CD14-positive monocyte (primary cell): ENCODE measurements at regions not wholly inside any gene's neighbourhood (a gene's known extent, or its start where the extent isn't known, plus 50 kb on each side); places are given as distances from the start of the nearest gene placed in this dataset.

Experiments used
- DNase-seq, 3 donors: peaks; one replicate each; pipeline ENCODE4 v3.0.0-alpha.2; 2011 to 2022
- H2AFZ ChIP-seq: 2 replicates; pipeline ENCODE4 v1.6.0; 2012; ENCODE audit warnings: mild to moderate bottlenecking, low read depth, low read length, inconsistent platforms; ENCODE audit not compliant: insufficient read depth, poor library complexity, severe bottlenecking
- H3K27ac ChIP-seq, 2 donors: 1 replicate in 1 of 2; 2 replicates in 1 of 2; pipeline ENCODE4 v1.5.1; 2012 to 2013; ENCODE audit warnings: low read length in 2 of 2, control low read depth in 1 of 2, inconsistent platforms in 1 of 2, low read depth in 1 of 2, mild to moderate bottlenecking in 1 of 2
- H3K27me3 ChIP-seq, 2 donors: one replicate each; pipeline versions ENCODE4 v1.6.0 to v1.6.1; 2011 to 2013; ENCODE audit warnings: low read length in 2 of 2; ENCODE audit not compliant: control insufficient read depth in 2 of 2, insufficient read depth in 2 of 2
- H3K36me3 ChIP-seq, 2 donors: replicated peaks in 1 of 2; 1 replicate in 1 of 2; 2 replicates in 1 of 2; pipeline versions ENCODE4 v1.5.1 to v1.6.1; 2012 to 2013; ENCODE audit warnings: low read length in 2 of 2, control low read depth in 1 of 2, inconsistent platforms in 1 of 2, mild to moderate bottlenecking in 1 of 2; ENCODE audit not compliant: insufficient read depth in 2 of 2, control insufficient read depth in 1 of 2
- H3K4me1 ChIP-seq, 2 donors: 1 replicate in 1 of 2; 2 replicates in 1 of 2; pipeline versions ENCODE4 v1.5.1 to v1.6.1; 2012 to 2013; ENCODE audit warnings: low read length in 2 of 2, control low read depth in 1 of 2, inconsistent platforms in 1 of 2, mild to moderate bottlenecking in 1 of 2, moderate library complexity in 1 of 2; ENCODE audit not compliant: insufficient read depth in 2 of 2, control insufficient read depth in 1 of 2
- H3K4me2 ChIP-seq: replicated peaks from 2 replicates; pipeline ENCODE3; 2012; ENCODE audit warnings: low read length, moderate library complexity, mild to moderate bottlenecking; ENCODE audit not compliant: poor library complexity, severe bottlenecking; ENCODE audit errors: extremely low read depth
- H3K4me3 ChIP-seq, 3 experiments: fragments of 200-600 bp in 1 of 3; sonication (generic) in 1 of 3; replicated peaks in 1 of 3; 1 replicate in 2 of 3; 2 replicates in 1 of 3; pipeline ENCODE4 v1.5.1; 2011 to 2013; ENCODE audit warnings: low read length in 3 of 3, mild to moderate bottlenecking in 3 of 3, control low read depth in 2 of 3, low read depth in 2 of 3, inconsistent platforms in 1 of 3, moderate library complexity in 1 of 3
- H3K79me2 ChIP-seq: 2 replicates; pipeline ENCODE4 v1.6.0; 2012; ENCODE audit warnings: mild to moderate bottlenecking, control low read depth, inconsistent platforms, low read length, moderate library complexity; ENCODE audit not compliant: insufficient read depth
- H3K9ac ChIP-seq: 2 replicates; pipeline ENCODE4 v1.6.0; 2017; ENCODE audit warnings: low read length, mild to moderate bottlenecking; ENCODE audit not compliant: insufficient read depth, poor library complexity, severe bottlenecking
- H3K9me3 ChIP-seq, 2 donors: replicated peaks in 1 of 2; 1 replicate in 1 of 2; 2 replicates in 1 of 2; pipeline versions ENCODE4 v1.5.1 to v1.6.1; 2012 to 2013; ENCODE audit warnings: low read length in 2 of 2, control low read depth in 1 of 2; ENCODE audit not compliant: control insufficient read depth in 1 of 2, insufficient read depth in 1 of 2
- H4K20me1 ChIP-seq: 2 replicates; pipeline ENCODE4 v1.6.0; 2012; ENCODE audit warnings: mild to moderate bottlenecking, low read length, control low read depth, moderate library complexity; ENCODE audit not compliant: insufficient read depth
- H3K27ac Mint-ChIP-seq, 7 donors: one replicate each; pipeline ENCODE4 v1.8.0; 2020; ENCODE audit warnings: mild to moderate bottlenecking in 7 of 7, mixed read lengths in 7 of 7, moderate library complexity in 6 of 7, inconsistent platforms in 2 of 7
- H3K27me3 Mint-ChIP-seq, 3 donors: one replicate each; pipeline ENCODE4 v1.8.0; 2021 to 2022; ENCODE audit warnings: low read depth in 3 of 3, mild to moderate bottlenecking in 3 of 3, mixed read lengths in 3 of 3, moderate library complexity in 3 of 3, inconsistent platforms in 1 of 3
- H3K36me3 Mint-ChIP-seq, 2 donors: one replicate each; pipeline ENCODE4 v1.8.0; 2020; ENCODE audit warnings: mixed read lengths in 2 of 2, inconsistent platforms in 1 of 2, mild to moderate bottlenecking in 1 of 2
- H3K4me1 Mint-ChIP-seq: one replicate; pipeline ENCODE4 v1.8.0; 2020; ENCODE audit warnings: mild to moderate bottlenecking, mixed read lengths
- H3K4me3 Mint-ChIP-seq, 2 donors: one replicate each; pipeline ENCODE4 v1.8.0; 2020; ENCODE audit warnings: mild to moderate bottlenecking in 2 of 2, mixed read lengths in 2 of 2, moderate library complexity in 1 of 2
- H3K9me3 Mint-ChIP-seq, 7 donors: one replicate each; pipeline ENCODE4 v1.8.0; 2020 to 2022; ENCODE audit warnings: mixed read lengths in 7 of 7, mild to moderate bottlenecking in 6 of 7, moderate library complexity in 6 of 7, inconsistent platforms in 2 of 7
- WGBS: methylation state at CpG from one replicate; pipeline ENCODE4 v1.1.5; 2013; ENCODE audit warnings: missing lambda C conversion rate; ENCODE audit not compliant: insufficient coverage; 5-methylcytosine and 5-hydroxymethylcytosine counted together
- intact Hi-C, 2 donors: fragments of 100-400 bp; cut with micrococcal nuclease; formaldehyde crosslinking; loops; one replicate each; pipeline versions ENCODE4 v1.15.0 to v1.15.1; 2023
- TF ChIP-seq, protein P1 (sequence below): fragments of 200-600 bp; IDR thresholded peaks from one replicate; pipeline ENCODE4 v1.8.0; 2022; ENCODE audit warnings: antibody characterized with exemption, mild to moderate bottlenecking

- no peak overlapping the region for H3K27ac Mint-ChIP-seq
- Histone ChIP-seq H3K9me3 (no peaks in the 10 kb centered on the region), H3K27ac (no peak overlapping the region), H4K20me1 (no peaks in the 10 kb centered on the region), H3K9ac (no peak overlapping the region), H3K27me3 (no peaks in the 10 kb centered on the region), H3K4me1 (no peaks in the 10 kb centered on the region), H2AFZ (no peak overlapping the region), H3K79me2 (no peaks in the 10 kb centered on the region), H3K4me2 (no peak overlapping the region), H3K4me3 (no peak overlapping the region), H3K36me3 (no peaks in the 10 kb centered on the region)
- no peak for DNase-seq
- H3K27me3 Mint-ChIP-seq = peaks cover 0 to 2% (median 0%) of the 10 kb centered on the region in 3 donors
- no CpG with 5 or more reads among the region's 1 CpG for WGBS
- H3K9me3 Mint-ChIP-seq = peaks cover 6 to 10% (median 7%) of the 10 kb centered on the region in 7 donors
- TF ChIP-seq, protein P1, sequence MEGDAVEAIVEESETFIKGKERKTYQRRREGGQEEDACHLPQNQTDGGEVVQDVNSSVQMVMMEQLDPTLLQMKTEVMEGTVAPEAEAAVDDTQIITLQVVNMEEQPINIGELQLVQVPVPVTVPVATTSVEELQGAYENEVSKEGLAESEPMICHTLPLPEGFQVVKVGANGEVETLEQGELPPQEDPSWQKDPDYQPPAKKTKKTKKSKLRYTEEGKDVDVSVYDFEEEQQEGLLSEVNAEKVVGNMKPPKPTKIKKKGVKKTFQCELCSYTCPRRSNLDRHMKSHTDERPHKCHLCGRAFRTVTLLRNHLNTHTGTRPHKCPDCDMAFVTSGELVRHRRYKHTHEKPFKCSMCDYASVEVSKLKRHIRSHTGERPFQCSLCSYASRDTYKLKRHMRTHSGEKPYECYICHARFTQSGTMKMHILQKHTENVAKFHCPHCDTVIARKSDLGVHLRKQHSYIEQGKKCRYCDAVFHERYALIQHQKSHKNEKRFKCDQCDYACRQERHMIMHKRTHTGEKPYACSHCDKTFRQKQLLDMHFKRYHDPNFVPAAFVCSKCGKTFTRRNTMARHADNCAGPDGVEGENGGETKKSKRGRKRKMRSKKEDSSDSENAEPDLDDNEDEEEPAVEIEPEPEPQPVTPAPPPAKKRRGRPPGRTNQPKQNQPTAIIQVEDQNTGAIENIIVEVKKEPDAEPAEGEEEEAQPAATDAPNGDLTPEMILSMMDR = no peak
- intact Hi-C loops = loop anchor here in 1 of 2 donors (10.0 kb wide), 1 partner anchor 205 kb away; no protein-coding TSS in a partner anchor
- no peak overlapping the region for H3K4me3 Mint-ChIP-seq
- H3K36me3 Mint-ChIP-seq = peaks cover 2 to 5% of the 10 kb centered on the region in 2 donors
- H3K4me1 Mint-ChIP-seq = no peaks in the 10 kb centered on the region
Observed at GRCh38 chr12:92349635-92350034, 204.0 kb upstream of the BTG1 start.

DNA sequence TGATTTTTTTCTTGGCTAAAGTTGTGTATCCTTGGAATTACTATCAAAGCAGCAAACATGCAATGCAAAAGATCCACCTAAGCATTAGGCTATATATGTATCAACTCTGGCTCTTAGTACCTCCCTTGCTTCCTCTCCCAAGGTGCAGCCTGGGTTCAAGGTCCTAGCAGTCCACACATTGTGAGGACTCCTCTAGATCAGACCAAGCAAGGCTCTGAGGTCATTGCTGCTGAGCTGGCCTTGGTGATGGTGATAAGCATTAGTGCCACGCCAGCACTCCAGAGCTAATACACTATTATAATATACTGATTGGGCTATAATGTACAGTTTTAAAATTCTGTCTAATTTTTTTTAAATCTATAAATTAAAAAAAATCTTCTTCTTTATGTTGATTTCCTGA is 196.9 kb upstream of the BTG1 start:
- no peak overlapping the region for H3K27ac Mint-ChIP-seq

More for the DNA sequence above, 196.9 kb upstream of the BTG1 start:
- Mint-ChIP-seq H3K9me3 (peaks cover 6 to 11% (median 8%) of the 10 kb centered on the region in 7 donors), H3K36me3 (peaks cover 2 to 3% of the 10 kb centered on the region in 2 donors), H3K4me1 (peaks cover 26% of the 10 kb centered on the region), H3K4me3 (no peak overlapping the region), H3K27me3 (no peaks in the 10 kb centered on the region)
- H3K4me3 ChIP-seq = no peak overlapping the region
- no peaks in the 10 kb centered on the region for H3K79me2 ChIP-seq
- no peak overlapping the region for H3K9ac ChIP-seq
- no peak overlapping the region for H3K27ac ChIP-seq
- no peaks in the 10 kb centered on the region for H4K20me1 ChIP-seq
- intact Hi-C loops = loop anchor here in 1 of 2 donors (10.0 kb wide), 1 partner anchor 212 kb away; no protein-coding TSS in a partner anchor
- no peak overlapping the region for H3K4me2 ChIP-seq
- WGBS = no CpG with 5 or more reads among the region's 1 CpG
- no peak overlapping the region for H2AFZ ChIP-seq
- DNase-seq = no peak
- no peaks in the 10 kb centered on the region for H3K36me3 ChIP-seq
- peaks cover 5 to 24% of the 10 kb centered on the region in 2 donors for H3K4me1 ChIP-seq
- H3K27me3 ChIP-seq = no peaks in the 10 kb centered on the region
- peaks cover 0 to 5% of the 10 kb centered on the region in 2 donors for H3K9me3 ChIP-seq
- TF ChIP-seq, protein P1 = no peak
